Right kidney (tissue), 1 donor: ENCODE measurements at regions not wholly inside any gene's neighbourhood (a gene's known extent, or its start where the extent isn't known, plus 50 kb on each side); places are given as distances from the start of the nearest gene placed in this dataset.
"Not testable (repeated sequence)": the region's sequence is repeated elsewhere in the genome, so short reads cannot be mapped to it uniquely, and the experiment has no call there.

ENCODE experiments used
- DNase-seq: peaks from one replicate; pipeline ENCODE4 v3.0.0-alpha.2; 2016

- DNase-seq, result no peak
These were observed 387.8 kb downstream of the CDH7 start for GRCh38 chr18:66138642-66139041.

DNA sequence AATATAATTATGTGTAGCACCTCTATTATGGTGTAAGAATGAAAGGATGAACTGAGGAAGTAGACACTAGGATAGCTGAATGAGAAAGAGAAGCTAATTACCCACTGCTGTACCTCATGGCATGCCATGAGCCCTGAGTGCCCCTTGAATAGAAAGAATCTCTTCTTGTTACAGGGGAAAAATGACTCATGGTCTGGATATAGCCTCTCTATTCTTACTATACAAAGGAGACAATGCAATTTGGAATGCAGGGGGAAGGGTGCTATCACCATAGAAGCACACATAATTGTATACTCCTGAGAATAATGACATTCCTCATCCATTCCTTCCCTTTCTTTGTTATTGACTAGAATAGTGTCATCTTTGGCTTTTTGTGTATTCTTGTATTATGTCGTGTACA lies 385.2 kb downstream of the CDH7 start:
- no peak for DNase-seq

DNA sequence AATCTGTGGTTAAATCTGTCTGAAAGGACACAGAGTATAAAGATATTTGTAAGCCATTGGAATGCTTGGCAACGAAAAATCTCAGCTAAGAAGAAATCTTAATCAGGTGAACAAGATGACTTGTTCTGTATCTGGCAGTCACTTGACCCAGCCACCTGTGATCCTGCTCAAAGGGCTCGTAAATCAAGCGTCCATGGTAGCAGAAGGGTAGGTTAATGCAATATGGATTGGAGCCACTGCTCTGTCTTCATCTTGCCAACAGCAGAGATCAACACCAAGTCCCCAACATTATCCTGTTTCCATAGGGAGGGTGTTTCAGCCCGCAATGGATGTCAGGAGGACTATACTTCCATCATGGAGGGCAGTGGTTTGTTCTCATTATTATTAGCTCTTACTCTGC lies 378.4 kb downstream of the CDH7 start:
- no peak for DNase-seq

- no peak for DNase-seq
These were observed 375.5 kb downstream of the CDH7 start for GRCh38 chr18:66126266-66126665.

DNA sequence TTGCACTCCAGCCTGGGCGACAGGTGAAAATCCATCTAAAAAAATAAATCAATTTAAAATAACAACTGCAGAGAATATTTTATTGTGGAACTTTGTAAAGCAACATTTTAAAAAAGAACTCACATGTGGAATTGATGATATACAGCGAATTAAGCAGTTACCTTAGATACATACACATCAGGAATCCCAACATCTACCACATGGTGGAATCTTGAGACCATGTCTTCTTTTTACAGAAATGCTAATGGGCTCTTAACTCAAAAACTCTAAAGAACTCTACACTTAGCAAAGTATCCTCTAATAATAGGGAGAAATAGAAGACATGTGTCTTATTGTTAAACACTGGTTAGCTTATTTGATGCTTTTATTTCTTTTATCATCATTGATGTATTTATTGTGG lies 373.6 kb downstream of the CDH7 start:
- no peak for DNase-seq

GRCh38 chr18:66119347-66119746 lies 368.5 kb downstream of the CDH7 start:
- DNase-seq, result no peak

DNA sequence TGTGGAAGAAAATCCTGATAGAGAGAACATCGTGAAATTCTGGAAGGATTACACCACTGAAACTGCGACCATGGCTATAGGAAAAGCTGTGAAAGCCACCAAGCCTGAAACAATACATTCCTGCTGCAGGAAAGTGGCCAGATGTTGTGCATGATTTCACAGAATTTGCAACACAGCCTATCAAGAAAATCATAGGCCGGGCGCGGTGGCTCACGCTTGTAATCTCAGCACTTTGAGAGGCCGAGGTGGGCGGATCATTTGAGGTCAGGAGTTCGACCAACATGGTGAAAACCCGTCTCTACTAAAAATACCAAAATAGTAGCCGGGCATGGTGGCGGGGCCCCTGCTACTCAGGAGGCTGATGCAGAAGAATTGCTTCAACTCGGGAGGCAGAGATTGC lies 360.2 kb downstream of the CDH7 start:
- no peak for DNase-seq

GRCh38 chr18:66110607-66111006 lies 359.8 kb downstream of the CDH7 start:
- no peak for DNase-seq

DNA sequence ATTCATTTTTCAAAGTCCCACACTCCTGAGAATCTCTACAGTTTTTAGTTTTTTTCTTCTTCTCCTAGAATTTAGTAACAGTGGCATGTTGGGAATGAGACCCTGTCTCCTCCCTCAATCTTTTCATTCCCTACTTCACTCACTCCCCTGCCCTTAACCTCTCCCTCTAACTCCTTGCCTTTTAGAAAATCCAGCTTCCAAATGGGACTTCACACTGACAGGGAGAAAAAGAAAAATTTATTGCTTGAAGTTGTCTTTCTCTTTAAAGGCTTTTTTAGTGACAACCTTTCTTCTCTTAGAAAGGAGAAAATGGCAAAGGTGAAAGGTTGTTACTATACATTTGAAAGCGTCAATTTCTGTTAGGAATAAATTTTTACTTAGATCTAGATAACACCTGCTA lies 359.2 kb downstream of the CDH7 start:
- no peak for DNase-seq

- no peak for DNase-seq
These were observed 356.7 kb downstream of the CDH7 start for GRCh38 chr18:66107546-66107945.

- DNase-seq, result no peak
These were observed 354.2 kb downstream of the CDH7 start for GRCh38 chr18:66105016-66105415.

GRCh38 chr18:66103550-66103949 lies 352.7 kb downstream of the CDH7 start:
- DNase-seq, result no peak

GRCh38 chr18:66083078-66083477 lies 332.3 kb downstream of the CDH7 start:
- no peak for DNase-seq

DNA sequence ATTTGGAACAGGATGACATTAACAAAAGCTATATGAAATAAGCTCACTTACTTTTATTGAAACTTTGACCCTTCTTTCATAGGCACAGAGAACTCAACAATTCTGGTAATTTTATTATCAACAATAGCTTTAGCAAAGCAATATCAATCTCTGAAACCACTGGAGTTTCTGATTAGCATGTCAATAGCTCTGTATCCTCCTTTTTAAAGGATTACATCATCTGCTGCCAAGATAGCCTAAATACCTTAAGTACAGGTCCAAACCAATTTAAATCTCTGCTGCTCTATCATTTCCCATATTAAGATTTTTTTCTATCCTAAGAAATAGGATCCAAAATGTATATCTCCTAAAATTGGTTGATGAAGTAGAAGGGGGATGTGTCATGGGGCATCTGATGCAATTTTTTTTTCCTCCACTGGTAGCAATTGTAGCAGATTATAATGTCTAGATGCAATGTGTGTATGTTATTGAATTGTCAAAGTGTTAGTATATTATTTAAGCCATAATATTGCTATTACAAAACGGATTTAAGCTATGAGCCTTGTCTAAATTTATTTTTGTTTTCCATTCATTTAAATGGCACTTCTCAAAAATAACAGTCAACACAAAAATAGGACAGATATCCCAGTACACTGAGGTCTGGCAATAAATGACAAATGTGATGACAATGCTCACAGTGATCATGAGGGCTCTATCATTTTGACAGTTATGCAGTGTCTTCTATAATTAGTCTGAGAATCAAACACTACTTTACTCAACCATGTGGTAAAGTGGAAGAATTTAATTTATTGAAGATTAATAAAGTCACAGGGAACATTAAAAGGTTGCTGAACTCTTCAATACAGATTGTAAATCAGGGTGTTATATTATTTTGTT lies 328.4 kb downstream of the CDH7 start:
- no peak for DNase-seq

GRCh38 chr18:66077066-66077465 lies 326.3 kb downstream of the CDH7 start:
- no peak for DNase-seq

GRCh38 chr18:66066191-66066590 lies 315.4 kb downstream of the CDH7 start:
- no peak for DNase-seq

GRCh38 chr18:66048406-66048805 lies 297.6 kb downstream of the CDH7 start:
- no peak for DNase-seq

DNA sequence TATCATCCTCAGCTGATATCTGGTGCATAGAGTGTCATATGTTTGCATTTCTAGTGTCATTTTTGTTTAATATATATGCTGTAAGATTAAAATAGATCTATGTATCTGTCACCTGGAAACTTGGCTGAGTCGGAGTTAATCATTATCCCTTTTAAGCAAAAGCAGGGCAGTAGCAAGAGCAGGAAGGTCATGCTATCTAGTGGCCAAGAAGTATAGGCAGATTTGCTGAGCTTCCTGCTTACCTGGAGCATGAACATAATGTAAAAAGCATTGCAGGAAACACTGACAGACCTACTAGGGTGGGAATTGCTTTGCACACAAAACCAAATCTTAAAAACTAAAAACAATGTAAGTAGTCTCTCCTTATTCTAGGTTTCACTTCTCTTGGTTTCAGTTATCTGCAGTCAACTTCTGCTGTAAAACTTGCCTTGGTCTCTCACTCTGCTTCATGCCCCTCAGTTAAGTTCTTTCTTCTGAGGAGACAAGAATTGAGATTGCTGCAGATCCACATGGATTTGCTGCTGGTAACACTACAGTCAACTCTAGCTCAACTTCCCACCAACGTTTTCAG lies 295.3 kb downstream of the CDH7 start:
- DNase-seq, result no peak

DNA sequence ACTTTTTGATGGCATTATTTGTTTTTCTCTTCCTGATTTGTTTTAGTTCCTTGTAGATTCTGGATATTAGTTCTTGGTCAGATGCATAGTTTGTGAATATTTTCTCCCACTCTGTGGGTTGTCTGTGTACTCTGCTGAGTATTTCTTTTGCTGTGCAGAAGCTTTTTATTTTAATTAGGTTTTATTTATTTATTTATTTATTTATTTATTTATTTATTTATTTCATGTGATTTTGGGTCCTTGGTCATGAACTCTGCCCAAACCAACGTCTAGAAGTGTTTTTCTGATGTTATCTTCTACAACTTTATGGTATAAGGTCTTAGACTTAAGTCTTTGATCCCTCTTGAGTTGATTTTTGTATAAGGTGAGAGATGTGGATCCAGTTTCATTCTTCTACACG lies 292.2 kb downstream of the CDH7 start:
- DNase-seq, result no peak

- no peak for DNase-seq
These were observed 263.2 kb downstream of the CDH7 start for GRCh38 chr18:66013969-66014368.

DNA sequence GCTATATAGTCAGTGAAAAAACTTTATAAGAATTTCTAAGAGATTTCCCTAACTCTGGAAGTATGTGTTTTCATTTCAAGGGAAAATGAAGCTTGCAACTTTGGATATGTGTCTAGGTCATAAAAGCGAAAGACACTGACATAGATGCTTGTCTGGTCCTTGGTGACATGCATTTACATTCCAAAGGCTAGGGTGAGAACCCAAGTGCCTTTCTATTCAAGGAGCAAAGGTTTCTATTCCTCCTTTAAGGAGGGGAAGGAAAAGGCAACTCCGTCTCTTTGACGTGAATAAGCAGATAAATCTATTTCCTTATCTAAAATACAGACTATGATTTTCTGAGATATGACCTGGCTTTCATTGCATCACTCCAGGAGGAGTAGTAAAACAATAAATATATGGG lies 261.1 kb downstream of the CDH7 start:
- no peak for DNase-seq

GRCh38 chr18:66005831-66006588 lies 255.2 kb downstream of the CDH7 start:
- DNase-seq, result no peak

DNA sequence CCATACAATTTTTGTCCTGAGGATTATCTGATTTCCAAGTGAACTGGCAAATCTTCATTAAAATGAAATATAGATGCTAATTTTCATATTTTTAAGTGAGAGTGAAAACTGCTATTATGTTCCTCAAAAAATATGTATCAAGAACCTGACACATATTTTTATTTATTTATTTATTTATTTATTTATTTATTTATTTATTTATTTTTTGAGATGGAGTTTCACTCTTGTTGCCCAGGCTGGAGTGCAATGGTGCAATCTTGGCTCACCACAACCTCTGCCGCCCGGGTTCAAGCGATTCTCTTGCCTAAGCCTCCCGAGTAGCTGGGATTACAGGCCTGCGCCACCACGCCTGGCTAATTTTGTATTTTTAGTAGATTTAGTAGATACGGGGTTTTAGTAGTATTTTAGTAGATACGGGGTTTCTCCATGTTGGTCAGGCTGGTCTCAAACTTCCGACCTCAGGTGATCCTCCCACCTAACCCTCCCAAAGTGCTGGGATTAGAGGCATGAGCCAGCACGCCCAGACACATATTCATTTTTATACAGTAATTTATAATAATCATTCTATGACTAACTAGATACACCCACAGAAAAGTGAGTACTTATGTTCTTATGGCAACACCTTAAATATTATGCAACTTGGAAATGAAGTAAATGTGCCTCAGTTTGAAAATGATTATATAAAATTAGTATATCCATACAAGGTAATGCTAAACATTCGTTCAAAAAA lies 248.3 kb downstream of the CDH7 start:
- DNase-seq, result not testable (repeated sequence)
